ENCODE measurements at regions not wholly inside any gene's neighbourhood (a gene's known extent, or its start where the extent isn't known, plus 50 kb on each side); places are given as distances from the start of the nearest gene placed in this dataset.

DNA sequence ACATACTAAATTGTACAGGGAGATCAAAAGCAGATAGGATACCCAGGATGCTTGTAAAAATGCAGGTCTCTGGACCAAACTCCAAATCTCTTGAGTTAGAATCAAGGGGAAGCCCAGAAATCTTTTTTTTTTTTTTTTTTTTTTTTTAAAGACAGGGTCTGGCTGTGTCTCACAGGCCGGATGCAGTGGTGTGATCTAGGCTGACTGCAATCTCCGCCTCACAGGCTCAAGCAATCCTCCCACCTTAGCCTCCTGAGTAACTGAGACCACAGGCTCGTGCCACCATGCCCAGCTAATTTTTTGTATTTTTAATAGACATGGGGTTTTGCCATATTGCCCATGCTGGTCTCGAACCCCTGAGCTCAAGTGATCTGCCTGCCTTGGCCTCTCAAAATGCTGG lies 373.5 kb downstream of the SHQ1 start:
- DNase-seq (ENCODE audit: low read depth, low spot score) (no peak), FAIRE-seq (peak; percentile 4)
- Histone ChIP-seq H3K9ac (replicated peaks; ENCODE audit: extremely low read depth, insufficient read depth, low read length) (no peak overlapping the region), H3K27ac (ENCODE audit: insufficient read depth, low read depth, low read length) (no peak overlapping the region), H3K27me3 (ENCODE audit: control insufficient read depth in 2 of 2, insufficient read depth in 2 of 2, low read length in 2 of 2) (peaks cover 0 to 12% of the 10 kb centered on the region in 2 experiments), H3K4me1 (ENCODE audit: control insufficient read depth, extremely low read depth, insufficient read depth, low read length) (no peaks in the 10 kb centered on the region), H3K79me2 (ENCODE audit: control insufficient read depth, insufficient read depth, low read length) (no peaks in the 10 kb centered on the region), H3K9me3 (replicated peaks; ENCODE audit: control insufficient read depth, insufficient read depth, low read length) (no peaks in the 10 kb centered on the region), H4K20me1 (replicated peaks; ENCODE audit: control insufficient read depth, extremely low read depth, insufficient read depth, low read length) (no peaks in the 10 kb centered on the region), H2AFZ (ENCODE audit: low read depth, low read length) (no peak overlapping the region), H3K4me2 (ENCODE audit: insufficient read depth, low read length) (no peak overlapping the region), H3K36me3 (ENCODE audit: control insufficient read depth in 2 of 2, extremely low read depth in 1 of 2, insufficient read depth in 2 of 2, low read length in 2 of 2) (no peaks in the 10 kb centered on the region), H3K4me3 (replicated peaks in 1 of 3; ENCODE audit: insufficient read depth in 1 of 3, low read depth in 1 of 3, low read length in 3 of 3) (no peak overlapping the region), H3K9me1 (replicated peaks; ENCODE audit: control insufficient read depth, extremely low read depth, insufficient read depth, low read length) (no peaks in the 10 kb centered on the region)
- CTCF ChIA-PET = no interaction called here
- intact Hi-C loops (cut with micrococcal nuclease) = no loop called here
- dilution Hi-C loops (cut with MboI; ENCODE audit: extremely low pct_ligation_motif_present, low sequenced_read_pairs) = no loop called here
- POLR2A ChIA-PET = no interaction called here
- no peak for TF ChIP-seq EZH2 (IDR thresholded peaks at IDR 0.05; ENCODE audit: borderline replicate concordance, low read depth, low read length, severe bottlenecking)
- TF ChIP-seq MYC (IDR thresholded peaks at IDR 0.05; ENCODE audit: low read depth, low read length) = no peak
- TF ChIP-seq POLR2AphosphoS5 (IDR thresholded peaks at IDR 0.05; ENCODE audit: insufficient read depth, low read depth, low read length) = no peak
- no peak for TF ChIP-seq JUN (IDR thresholded peaks at IDR 0.05; ENCODE audit: borderline replicate concordance, insufficient read depth, insufficient read length, low read depth)
- no peak for TF ChIP-seq CTCF (IDR thresholded peaks at IDR 0.05; ENCODE audit: extremely low read depth in 1 of 2, insufficient read depth in 1 of 2, low read depth in 1 of 2, low read length in 2 of 2)
- TF ChIP-seq MAX (IDR thresholded peaks at IDR 0.05; ENCODE audit: insufficient read depth, insufficient read length) = no peak
- TF ChIP-seq GATA2 (IDR thresholded peaks at IDR 0.05; ENCODE audit: insufficient read depth, insufficient read length, low read depth, low read length) = no peak
- no peak for TF ChIP-seq POLR2A (IDR thresholded peaks at IDR 0.05; ENCODE audit: low read depth, low read length)
- TF ChIP-seq FOS (IDR thresholded peaks at IDR 0.05; ENCODE audit: borderline replicate concordance, insufficient read depth, low read length) = no peak
- no TSS peak for BruUV-seq (replicated peaks)

Measured in endothelial cell of umbilical vein (primary cell).